Astrocyte of the hippocampus (primary cell): ENCODE measurements at regions not wholly inside any gene's neighbourhood (a gene's known extent, or its start where the extent isn't known, plus 50 kb on each side); places are given as distances from the start of the nearest gene placed in this dataset.
"Not testable (repeated sequence)": the region's sequence is repeated elsewhere in the genome, so short reads cannot be mapped to it uniquely, and the experiment has no call there.

Source experiments
- DNase-seq: peaks from one replicate; pipeline ENCODE4 v3.0.0; 2011; ENCODE audit warnings: low read depth, low spot score

DNA sequence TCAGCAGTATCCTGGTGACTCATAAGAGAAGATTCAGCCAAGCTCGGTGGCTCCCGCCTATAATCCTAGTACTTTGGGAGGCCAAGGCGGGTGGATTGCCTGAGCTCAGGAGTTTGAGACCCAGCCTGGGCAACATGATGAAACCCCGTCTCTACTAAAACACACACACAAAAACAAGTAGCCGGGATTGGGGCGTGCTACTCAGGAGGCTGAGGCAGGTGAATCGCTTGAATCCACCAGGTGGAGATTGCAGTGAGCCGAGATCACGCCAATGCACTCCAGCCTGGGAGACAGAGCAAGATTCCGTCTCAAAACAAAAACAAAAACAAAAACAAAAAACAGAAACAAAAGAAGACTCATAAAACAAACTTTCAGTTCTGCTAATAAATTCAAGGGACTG lies 551.1 kb upstream of the POT1 start:
- no peak for DNase-seq

DNA sequence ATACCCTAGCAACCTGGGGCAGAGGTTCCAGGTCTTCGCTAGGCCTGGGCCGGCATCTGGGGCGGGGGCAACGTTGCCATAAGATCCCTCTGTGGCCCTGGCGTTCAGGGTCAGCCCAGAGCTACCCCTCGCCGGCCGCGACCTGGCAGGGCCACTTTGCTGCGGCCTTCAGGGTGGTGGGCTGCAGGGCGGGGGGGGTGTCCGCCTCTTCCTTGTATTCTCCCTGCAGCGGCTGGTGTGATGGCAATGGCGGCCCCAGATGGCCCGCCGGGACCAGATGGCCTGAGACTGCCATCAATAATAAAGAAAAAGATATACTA lies 539.2 kb upstream of the POT1 start:
- no peak for DNase-seq

DNA sequence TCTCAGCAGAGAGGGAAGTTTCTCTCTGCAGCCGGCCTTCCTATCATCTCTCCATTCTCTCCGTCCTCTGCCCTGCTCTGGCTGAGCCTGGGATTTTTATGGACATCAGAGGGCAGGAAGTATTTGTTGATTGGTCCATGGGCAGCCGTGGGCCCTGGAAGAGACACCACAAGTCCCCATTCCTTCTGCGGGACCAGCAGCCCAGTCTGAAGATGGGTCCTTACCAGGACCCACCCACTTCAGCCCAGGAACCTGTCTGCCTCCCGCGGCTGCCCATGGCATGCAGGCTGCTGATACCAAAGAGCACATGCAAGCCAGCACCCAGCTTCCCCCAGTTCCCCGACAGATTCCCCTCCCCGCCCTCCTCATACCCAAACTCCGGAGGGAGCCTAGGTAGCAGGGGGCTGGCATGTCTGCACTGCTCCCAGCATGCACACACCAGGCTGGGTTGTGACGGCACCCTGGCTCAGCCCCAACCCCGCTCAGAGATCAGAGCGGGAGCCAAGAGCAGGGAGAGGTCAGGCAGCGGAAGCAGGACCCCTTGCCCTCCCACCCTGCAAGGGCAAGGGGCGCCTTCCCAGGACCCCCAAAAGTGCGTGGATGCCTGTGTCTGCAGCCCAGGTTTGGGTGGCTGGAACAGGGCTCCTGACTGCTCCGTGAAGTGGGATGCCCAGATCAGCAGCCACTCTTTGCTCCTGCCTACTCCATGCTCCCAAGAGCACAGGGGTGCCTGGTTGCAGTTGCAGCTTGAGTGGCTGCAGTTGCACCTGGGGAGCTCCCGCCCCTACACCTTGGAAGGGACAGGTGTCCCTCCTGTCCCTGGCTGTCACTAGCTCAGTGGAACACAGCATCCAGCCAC lies 538.6 kb upstream of the POT1 start:
- DNase-seq = no peak

DNA sequence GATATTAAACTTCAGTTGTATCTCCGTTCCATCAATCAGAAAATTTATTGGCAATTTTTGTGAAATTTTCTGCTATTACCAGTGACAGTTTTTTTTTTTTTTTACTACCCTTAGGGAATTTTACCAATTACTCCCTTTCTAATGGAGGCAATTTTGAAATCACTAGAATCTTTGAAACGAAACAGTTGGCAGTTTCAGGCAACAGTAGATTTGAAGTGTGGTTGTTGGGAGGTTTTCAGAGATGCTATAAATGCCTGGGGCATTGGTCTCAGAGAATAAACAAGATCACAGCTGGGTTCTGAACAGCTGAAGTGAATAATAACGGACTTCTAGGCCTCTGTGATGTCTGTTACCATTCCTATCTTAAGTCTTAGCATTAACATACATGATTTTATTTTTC lies 535.9 kb upstream of the POT1 start:
- no peak for DNase-seq

DNA sequence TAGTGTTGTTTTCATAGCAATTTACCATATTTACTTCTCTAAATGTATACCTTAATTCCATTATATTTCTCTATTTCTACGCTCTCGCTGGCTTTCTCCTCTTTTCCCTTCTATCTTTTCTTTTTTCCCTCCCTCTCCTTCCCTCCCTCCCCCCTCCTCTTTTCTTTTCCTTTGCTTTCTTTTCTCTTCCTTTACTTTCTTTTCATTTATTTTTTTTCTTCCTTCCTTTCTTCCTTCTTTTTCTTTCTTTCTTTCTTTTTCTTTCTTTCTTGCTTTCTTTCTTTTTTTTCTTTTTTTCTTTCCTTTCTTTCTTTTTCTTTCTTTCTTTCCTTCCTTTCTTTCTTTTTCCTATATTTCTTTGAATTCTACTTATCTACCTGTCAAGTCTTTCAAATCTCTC lies 533.0 kb upstream of the POT1 start:
- DNase-seq = no peak

DNA sequence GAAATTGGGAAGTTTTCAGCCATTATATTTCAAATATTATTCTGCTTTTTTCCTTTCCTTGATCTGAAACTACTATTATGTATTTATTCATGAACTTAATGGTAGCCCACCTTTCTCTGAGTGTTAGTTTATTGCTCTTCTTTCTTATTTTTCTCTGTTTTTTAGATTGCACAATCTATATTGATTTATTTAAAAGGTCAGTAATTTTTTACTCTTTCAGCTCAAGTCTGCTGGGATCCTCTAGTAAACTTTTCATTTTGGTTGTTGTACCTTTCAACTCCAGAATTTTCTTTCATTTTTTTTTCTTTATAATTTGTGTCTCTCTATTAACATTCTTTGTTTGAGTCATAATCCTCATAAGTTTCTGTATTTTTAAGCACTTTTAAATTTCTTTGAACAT lies 529.4 kb upstream of the POT1 start:
- DNase-seq = no peak

DNA sequence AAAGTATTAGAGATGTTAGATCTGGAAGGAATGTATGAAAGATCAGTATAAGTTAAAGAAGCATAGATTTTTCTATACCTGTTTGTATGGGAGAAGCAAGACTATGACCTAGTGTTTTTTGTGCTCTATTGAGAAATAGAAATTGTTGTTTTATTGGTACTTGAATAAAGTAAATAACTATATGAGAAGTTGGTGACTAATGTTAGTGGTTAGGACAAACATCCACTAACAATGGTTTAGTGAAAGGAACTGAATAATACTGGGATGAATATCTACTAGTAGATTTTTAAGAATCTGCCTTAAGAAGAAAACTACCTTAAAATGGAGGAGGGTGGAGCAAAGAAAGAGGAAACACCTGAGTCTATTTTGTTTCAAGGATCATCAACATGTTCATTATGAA lies 521.1 kb upstream of the POT1 start:
- peak; percentile 2 for DNase-seq

DNA sequence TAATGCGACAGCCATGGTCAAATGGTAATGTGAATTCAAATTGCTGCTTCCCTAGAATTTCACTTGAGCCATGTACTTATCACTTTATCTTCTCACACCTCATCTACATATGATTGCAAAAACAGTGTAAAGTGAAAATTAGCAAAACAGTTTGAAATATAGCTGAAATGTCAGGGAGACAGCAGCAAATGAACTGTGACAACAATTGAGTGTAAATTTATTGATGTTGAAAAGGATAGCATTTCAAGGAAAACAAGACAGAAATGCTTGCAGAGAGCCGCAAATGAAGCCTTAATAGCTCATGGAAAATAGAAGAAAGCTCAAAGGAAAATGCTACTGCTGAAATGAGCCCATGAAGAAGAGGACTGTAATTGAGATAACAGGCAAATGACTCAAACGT lies 516.2 kb upstream of the POT1 start:
- no peak for DNase-seq

DNA sequence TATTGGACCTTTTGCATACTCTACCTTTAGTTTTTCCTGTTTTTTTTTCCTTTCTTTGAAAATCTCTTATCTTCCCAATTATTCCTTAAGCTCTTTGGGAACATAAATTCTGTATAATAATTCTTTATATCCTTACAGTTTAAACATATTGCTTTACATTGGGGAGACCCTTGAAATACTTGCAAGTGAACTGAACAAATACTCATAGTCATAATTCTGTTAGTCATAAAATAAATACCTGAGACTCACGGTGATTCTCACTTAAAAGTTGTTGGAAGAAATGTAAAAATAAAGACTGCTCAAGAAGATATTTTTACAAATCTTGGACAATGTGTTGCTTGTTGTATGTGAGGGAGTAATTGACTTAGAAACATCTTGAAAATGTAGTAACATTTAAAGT lies 515.2 kb upstream of the POT1 start:
- no peak for DNase-seq

DNA sequence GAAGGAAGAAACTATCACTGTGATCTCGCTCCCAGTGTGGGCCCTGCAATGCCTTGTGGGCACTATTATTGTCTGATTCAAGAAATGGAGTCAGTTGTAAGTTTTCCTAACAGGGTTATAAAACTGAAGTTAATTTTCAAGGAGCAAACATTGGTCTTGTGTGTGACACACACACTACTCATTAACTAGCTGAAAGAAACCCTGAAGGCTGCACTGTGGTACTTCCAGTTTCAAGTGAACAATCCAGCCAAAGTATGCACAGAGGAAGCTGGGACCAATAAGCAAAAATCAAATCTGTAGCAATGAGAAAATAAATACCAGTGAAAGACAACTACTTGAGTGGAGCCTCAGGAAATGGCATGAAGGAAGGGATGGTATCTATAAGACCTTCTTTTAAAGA lies 506.6 kb upstream of the POT1 start:
- no peak for DNase-seq

DNA sequence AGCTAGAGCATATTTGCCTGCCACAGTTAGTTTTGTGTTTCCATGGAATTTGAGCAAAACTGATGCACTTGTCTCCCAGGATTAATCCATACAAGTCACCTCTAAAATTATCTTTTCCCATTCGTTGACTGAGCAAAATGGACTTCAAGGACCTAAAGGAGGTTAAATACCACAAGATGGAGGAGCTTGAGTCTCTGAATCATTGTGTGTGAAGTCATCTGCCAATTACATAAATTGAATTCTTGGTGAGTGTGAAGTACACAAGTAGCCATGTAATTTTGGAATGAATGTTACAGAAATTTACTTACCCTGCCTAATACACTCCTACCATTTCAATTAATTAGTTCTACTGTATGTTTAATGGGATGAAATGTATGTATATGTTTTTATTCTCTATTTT lies 501.7 kb upstream of the POT1 start:
- DNase-seq = no peak

DNA sequence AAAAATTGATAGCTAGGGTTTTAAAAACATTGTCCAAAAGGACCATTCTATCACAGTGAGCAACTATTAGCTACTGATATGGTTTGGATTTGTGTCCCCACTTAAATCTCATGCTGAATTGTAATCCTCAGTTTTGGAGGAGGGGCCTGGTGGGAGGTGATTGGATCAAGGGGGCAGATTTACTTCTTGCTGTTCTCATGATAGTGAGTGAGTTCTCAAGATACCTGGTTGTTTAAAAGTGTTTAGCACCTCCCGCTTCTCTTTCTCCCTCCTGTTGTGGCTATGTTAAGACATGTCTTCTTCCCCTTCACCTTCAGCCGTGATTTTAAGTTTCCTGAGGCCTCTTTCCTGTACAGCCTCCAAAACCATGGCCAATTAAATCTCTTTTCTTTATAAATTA lies 500.4 kb upstream of the POT1 start:
- no peak for DNase-seq

DNA sequence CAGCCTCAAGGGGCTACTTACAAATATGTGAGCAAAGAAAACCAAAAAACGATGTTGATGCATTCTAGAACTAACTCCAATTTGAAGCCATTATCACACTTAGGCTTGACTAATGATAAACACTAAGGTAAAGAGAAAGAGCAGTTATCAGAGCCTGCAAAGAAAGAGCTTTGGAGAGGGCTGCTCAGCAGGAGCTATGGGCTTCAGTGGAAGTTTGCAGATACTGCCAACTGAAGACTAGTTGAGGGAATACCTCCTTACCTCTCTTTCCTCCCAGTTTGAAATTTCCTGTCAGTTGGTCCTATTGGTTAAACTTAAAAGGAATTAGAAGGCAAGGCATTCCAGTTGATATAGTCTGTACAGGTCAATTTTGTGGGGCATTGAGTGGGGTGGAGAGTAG lies 498.1 kb upstream of the POT1 start:
- no peak for DNase-seq

DNA sequence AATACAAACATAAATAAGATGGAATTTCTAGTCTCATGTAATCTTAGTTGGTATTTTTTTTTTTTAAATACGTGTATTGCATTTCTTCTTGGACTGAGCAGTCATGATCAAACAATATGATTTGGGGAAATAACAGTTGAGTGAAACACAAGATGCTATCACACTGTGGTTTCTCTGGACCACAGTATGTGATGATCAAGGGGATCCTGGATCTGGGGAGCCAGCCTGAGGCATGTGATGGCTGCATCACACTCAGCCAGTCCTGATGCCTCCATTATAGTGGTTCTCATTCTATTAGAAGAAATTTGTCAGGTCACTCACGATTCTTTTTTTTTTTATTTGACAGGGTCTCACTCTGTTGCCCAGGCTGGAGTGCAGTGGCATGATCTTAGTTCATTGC lies 495.9 kb upstream of the POT1 start:
- no peak for DNase-seq

DNA sequence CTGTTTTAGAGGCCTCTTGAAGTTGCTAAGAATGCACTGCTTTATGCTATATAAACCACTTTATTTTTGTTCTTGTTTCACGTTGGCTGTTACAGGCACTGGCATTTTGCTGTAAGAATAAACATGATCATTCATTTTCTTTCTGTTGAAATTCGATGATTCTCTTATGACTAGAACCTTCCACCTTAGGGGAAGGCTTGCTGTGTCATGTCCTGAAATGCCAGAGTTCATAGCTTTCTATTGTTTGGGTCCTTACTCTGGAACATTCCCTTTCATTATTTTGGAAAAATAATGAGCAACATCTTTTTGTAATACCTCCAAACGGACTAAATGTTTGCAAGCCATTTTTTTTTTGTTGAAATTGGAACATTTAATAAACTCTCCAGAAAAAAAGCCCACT lies 495.1 kb upstream of the POT1 start:
- no peak for DNase-seq

DNA sequence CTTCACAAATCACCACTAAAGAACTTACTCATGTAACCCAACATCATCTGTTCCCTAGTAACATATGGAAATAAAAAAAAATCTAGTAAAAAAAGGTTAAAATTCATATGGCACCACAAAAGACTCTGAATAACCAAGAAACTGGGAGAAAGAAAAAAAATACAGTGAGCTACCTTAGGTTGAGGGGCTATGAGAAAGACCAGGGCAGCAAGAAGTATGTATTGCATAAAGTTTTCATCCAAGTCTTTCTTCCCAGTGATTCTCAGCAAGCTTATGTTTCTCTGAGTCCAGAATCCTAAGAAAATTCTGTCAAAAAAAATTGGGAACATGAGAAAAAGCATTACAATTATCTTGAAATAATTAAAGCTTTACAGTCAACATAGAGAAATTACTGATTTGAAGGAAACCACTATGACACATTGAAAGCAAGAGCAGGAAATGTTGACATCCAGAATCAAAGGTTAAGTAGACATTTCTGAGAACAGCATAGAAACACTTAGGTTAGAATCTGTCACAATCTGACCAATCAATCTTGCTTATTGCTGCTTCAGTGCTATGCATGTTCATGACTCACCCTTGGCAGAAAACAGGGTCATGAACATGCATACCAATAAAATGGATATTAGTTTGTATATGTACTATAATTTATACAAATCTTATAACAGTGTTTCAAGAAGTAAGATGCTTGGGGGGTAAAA lies 494.0 kb upstream of the POT1 start:
- peak; percentile 56 for DNase-seq

DNA sequence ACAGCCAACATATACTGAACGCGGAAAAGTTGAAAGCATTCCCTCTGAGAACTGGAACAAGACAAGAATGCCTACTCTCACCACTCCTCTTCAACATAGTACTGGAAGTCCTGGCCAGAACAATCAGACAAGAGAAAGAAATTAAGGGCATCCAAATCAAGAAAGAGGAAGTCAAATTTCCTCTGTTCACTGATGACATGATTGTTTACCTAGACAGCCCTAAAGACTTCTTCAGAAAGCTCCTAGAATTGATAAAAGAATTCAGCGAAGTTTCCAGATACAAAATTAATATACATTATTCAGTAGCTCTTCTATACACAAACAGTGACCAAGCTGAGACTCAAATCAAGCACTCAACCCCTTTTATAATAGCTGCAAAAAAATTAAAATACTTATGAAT lies 491.8 kb upstream of the POT1 start:
- DNase-seq = not testable (repeated sequence)

DNA sequence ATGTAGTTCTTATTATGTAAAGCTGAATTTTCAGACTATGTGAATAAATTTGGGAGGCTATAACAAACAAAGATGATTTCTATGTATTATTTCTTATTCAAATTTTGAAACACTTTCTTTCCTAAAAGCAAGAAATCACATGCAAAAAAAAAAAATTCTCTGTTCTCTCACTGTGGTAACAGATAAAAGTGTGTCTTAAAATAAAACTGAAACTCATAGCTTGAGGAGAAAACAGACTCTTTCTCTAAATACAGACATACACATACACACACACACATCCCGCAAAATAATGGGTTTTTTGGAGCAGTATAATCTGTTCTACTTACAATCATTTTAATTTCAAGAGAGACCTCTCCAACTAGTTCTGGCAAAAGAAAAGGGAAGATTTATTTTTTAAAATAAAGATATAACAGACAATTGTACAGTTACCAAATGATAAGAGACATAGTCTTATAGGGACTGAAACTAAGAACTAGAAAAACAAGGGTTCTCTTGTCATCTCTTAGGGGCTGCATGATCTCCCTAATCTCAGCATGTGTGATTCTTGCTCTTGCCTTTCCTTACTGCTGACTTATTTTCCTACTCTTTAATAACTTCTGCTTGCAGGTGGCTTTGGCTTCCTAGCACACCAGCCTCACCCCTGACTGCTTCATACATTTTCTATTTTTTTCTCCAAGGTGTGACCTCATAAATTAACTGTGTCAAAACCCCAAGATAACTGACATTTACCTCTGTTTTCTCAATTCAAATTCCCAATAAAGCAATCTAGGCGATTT lies 483.5 kb upstream of the POT1 start:
- DNase-seq = no peak

DNA sequence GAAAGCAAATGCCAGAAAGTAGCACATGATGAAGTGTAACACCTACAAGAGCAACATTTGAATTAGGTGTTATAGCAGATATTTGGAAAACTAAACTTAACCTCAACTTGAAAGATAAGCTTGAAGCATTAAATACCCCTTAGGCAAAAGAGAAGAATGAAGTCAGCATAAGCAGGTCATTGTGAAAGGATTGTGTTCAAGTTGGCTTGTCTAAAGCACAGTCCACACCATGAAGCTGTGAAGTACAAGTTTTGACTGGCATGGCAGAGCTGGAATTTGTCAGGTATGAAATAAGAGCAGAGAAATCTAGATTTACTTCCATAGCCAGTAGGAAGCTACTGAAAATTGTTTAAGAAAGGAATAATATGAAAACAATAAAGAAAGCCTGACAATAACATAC lies 480.3 kb upstream of the POT1 start:
- DNase-seq = no peak

DNA sequence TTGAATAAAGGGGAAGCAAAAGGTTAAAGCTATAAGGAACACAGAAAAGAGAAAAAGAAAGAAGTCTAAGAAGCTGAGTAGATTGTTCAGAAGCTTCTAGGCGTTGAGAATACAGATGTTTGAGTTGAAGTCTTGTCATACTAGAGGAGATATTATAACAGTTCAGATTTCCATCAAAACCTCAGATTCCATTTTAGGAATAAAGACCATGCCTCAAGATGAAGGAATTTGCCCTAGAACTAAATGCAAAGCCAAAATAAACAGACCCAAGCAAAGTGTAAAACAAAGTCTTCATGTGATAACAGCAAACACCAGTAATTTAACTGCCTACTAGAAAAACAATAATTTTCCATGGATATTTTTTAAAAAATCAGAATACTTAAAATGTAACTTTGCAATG lies 476.5 kb upstream of the POT1 start:
- peak; percentile 19 for DNase-seq

DNA sequence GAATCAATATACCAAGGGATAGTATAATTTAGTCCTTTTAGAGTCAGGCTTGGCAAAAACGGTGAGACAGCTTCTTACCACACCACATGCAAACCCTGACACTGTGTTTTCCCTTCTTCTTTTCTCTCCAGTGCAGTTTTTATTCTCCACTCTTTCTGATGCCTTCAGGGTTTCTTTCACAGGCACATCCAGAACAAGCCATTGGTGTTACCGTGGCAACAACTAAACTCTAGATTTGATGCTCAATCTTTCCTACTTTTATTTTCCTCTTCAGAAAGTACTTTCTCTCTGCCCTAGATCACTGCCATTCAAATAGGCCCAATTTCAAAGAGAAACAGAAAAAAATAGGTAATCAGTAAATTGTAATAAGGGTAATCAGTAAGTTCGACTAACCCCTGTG lies 469.8 kb upstream of the POT1 start:
- DNase-seq = no peak

DNA sequence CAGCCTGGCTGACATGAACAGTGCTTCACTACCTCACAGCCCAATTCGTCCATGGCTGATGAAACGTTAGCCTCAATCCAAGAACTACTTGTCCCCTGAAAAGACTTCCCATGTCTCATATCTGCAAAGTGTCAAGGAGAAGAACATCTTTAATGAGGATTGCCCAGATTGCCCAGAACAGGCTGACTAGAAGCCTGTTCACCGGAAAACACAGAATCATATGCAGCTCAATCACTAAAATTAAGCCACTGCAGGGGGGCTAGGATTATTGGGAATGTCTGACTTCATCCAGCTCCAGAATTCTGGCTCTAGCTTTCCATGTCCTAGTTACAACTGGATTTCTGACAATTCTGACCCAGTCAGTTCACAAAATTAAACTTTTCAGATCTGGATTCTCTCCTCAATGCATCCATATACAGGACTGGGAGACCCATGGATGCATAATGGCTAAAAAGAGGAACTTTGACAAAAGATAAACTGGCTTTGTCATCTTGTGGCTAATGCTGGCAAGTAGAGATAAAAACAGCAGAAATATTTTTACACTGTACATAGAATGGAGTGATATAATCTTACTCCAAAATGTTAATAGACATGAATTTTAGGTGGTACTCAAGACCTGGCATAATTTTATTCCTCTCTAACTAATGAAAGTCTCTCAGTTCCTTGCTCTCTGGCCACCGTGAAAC lies 467.0 kb upstream of the POT1 start:
- DNase-seq = no peak
